ENCODE measurements at regions not wholly inside any gene's neighbourhood (a gene's known extent, or its start where the extent isn't known, plus 50 kb on each side); places are given as distances from the start of the nearest gene placed in this dataset.

DNA sequence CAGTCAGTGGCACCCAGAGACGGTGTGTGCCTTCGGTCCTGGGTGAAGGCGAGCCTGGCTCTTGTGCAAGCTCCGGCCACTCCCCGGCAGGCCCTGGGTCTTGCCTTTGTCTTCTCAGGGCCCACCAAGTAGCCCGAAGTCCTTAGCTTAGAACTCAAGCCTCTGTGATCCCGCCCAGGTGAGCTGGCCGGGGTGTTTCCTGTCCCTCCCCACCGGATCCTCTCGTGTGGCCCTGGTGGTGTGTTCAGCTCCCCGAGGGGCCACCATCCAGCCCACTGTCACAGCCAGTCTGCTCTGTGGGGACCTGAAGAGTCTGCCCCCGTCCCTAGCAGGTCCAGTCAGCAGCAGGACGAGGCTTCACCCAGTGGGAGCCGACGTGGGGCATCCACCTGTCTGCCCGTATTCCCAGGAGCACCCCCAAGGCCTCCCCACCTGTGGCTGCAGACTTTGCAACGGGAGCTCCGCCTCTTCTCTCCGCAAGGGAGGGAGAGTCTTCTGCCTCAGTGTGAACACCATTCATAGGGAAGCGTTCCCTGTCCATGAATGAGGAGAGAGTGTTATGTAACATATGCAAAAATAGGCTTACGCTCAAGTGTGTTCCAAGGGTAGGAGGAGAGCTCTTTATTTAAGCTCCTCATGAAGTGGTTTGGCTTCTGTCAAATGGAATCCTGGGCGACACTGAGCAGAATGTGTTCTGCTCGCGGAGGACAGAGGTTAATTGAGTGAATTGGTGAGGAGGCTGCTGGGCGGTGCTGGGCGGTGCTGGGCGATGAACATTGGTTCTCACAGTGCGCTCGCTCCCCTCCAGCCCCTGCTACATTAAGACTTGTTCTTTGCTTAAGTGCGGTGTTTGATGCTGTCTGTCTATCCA, 108.9 kb downstream of the CRYAA start:
- H3K4me1 ChIP-seq (ENCODE audit: control insufficient read depth, insufficient read depth, low read length) = peaks cover 13% of the 10 kb centered on the region
- peak overlapping the region in 1 of 2 donors; percentile 15 for H3K4me3 ChIP-seq (ENCODE audit: low read length in 2 of 2)
- peaks cover 19 to 25% of the 10 kb centered on the region in 2 donors for H3K27me3 ChIP-seq (ENCODE audit: control insufficient read depth in 1 of 2, insufficient read depth in 2 of 2, low read length in 2 of 2)
- no peaks in the 10 kb centered on the region for H3K36me3 ChIP-seq (ENCODE audit: control insufficient read depth in 2 of 2, insufficient read depth in 2 of 2, low read length in 2 of 2)
- no peak overlapping the region for H3K9ac ChIP-seq (ENCODE audit: low read length in 2 of 2)
- H3K27ac ChIP-seq (ENCODE audit: low read length) = no peak overlapping the region
- no peaks in the 10 kb centered on the region for H3K9me3 ChIP-seq (ENCODE audit: control insufficient read depth in 2 of 2, low read length in 2 of 2)

DNA sequence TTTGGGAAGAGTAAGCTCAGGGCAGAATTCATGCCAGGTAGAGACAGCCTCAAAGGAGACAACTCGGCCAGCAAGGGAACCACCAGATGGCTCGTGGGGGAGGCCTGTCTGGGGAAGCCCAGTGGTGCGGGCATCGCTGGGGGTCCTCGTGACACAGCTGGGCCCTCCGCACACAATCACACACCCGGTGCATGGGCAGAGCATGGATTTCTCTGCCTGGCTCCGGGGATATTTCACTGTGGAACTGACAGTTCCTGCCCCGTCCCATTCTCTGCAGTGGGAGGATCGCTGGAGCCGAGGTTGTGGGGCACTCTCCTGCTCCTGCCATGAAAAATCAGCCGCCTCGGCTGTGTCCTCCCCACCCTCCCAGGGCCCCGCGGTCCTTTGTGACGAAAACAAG, 108.0 kb downstream of the CRYAA start:
- Histone ChIP-seq H3K9ac (ENCODE audit: low read length in 2 of 2) (no peak overlapping the region), H3K27me3 (ENCODE audit: control insufficient read depth in 1 of 2, insufficient read depth in 2 of 2, low read length in 2 of 2) (peaks cover 19 to 30% of the 10 kb centered on the region in 2 donors), H3K4me3 (ENCODE audit: low read length in 2 of 2) (no peak overlapping the region), H3K4me1 (ENCODE audit: control insufficient read depth, insufficient read depth, low read length) (peaks cover 13% of the 10 kb centered on the region), H3K9me3 (ENCODE audit: control insufficient read depth in 2 of 2, low read length in 2 of 2) (no peaks in the 10 kb centered on the region), H3K27ac (ENCODE audit: low read length) (no peak overlapping the region), H3K36me3 (ENCODE audit: control insufficient read depth in 2 of 2, insufficient read depth in 2 of 2, low read length in 2 of 2) (no peaks in the 10 kb centered on the region)

DNA sequence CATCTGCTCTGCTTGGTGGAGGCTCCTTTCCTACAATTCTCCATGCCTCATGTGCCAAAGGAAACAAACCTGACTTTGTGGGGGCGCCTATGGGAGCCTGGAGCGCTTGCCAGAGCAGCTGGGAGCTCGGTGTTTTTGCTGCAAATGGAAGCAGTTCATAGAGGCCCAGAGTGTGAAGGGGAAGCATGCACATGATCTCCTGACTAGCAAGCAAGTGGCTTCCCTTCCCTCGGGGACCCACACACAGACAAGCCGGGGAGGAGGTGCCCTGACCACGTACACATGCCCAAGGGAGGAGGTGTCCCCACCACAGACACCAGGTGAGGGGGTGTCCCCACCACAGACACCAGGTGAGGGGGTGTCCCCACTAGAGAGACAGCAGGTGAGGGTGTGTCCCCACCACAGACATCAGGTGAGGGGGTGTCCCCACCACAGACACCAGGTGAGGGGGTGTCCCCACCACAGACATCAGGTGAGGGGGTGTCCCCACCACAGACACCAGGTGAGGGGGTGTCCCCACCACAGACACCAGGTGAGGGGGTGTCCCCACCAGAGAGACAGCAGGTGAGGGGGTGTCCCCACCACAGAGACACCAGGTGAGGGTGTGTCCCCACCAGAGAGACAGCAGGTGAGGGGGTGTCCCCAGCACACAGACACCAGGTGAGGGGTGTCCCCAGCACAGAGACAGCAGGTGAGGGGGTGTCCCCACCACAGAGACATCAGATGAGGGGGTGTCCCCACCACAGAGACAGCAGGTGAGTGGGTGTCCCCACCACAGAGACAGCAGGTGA, 106.8 kb downstream of the CRYAA start:
- H3K27ac ChIP-seq (ENCODE audit: low read length) = no peak overlapping the region
- H3K36me3 ChIP-seq (ENCODE audit: control insufficient read depth in 2 of 2, insufficient read depth in 2 of 2, low read length in 2 of 2) = no peaks in the 10 kb centered on the region
- H3K4me1 ChIP-seq (ENCODE audit: control insufficient read depth, insufficient read depth, low read length) = peaks cover 13% of the 10 kb centered on the region
- peaks cover 29 to 35% of the 10 kb centered on the region in 2 donors for H3K27me3 ChIP-seq (ENCODE audit: control insufficient read depth in 1 of 2, insufficient read depth in 2 of 2, low read length in 2 of 2)
- H3K4me3 ChIP-seq (ENCODE audit: low read length in 2 of 2) = no peak overlapping the region
- no peak overlapping the region for H3K9ac ChIP-seq (ENCODE audit: low read length in 2 of 2)
- H3K9me3 ChIP-seq (ENCODE audit: control insufficient read depth in 2 of 2, low read length in 2 of 2) = no peaks in the 10 kb centered on the region

DNA sequence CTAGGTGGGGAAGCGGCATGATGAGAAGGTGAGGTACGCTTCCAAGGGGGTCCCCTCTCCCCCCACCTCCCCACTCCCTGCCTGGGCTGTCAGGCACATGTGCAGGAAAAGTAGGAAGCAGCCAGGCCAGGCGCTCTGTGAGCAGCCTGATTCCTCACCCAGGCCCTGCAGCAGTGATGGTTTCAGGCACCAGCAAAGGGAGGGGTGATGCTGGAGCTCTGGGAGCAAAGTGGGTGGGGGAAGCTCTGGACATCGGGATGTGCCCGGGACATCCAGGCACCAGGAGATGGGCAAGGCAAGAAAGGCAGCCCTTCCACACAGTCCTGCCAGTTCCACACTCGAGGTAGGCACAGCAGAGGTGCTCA, 106.1 kb downstream of the CRYAA start:
- no peaks in the 10 kb centered on the region for H3K9me3 ChIP-seq (ENCODE audit: control insufficient read depth in 2 of 2, low read length in 2 of 2)
- peaks cover 31 to 36% of the 10 kb centered on the region in 2 donors for H3K27me3 ChIP-seq (ENCODE audit: control insufficient read depth in 1 of 2, insufficient read depth in 2 of 2, low read length in 2 of 2)
- H3K4me3 ChIP-seq (ENCODE audit: low read length in 2 of 2) = no peak overlapping the region
- H3K36me3 ChIP-seq (ENCODE audit: control insufficient read depth in 2 of 2, insufficient read depth in 2 of 2, low read length in 2 of 2) = no peaks in the 10 kb centered on the region
- no peak overlapping the region for H3K27ac ChIP-seq (ENCODE audit: low read length)
- H3K9ac ChIP-seq (ENCODE audit: low read length in 2 of 2) = no peak overlapping the region
- H3K4me1 ChIP-seq (ENCODE audit: control insufficient read depth, insufficient read depth, low read length) = peaks cover 13% of the 10 kb centered on the region

DNA sequence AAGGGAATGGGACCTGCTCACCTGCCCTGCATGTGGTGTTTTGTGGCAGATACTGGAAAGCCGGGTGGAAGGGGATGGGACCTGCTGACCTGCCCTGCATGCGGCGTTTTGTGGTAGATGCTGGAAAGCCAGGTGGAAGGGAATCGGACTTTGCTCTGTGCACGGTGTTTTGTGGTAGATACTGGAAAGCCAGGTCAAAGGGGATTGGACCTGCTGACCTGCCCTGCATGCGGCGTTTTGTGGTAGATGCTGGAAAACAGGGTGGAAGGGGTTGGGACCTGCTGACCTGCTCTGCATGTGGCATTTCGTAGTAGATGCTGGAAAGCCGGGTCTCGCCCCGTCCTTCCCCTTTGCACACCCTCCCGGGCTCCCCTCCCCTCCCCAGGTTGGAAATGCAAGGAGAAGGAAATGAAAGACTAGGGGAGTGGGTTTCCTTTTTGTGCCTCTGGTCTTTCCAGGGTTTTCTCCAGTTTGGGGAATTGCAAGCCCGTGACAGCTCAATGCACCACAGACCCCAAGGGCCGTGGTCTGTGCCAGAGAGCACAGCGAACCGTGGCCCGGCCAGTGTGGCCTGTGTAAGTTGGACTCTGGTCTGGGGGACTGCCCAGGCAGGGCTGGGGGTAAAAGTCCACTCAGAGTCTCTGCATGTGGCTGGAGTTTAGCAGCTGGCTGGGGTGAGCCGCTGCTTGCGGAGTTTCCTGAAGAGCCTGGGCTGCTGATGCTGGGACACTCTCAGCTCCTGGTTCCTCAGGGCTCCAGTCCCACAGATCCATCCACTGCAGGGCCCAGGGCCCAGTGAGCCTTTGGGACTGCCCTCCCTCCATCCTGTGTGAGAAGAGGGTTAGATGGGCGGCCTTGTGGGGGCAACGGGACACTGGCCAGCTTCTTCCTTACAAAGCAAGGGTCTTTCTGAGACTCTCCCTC, 105.5 kb downstream of the CRYAA start:
- Histone ChIP-seq H3K9ac (ENCODE audit: low read length in 2 of 2) (no peak overlapping the region), H3K9me3 (ENCODE audit: control insufficient read depth in 2 of 2, low read length in 2 of 2) (no peaks in the 10 kb centered on the region), H3K36me3 (ENCODE audit: control insufficient read depth in 2 of 2, insufficient read depth in 2 of 2, low read length in 2 of 2) (no peaks in the 10 kb centered on the region), H3K4me3 (ENCODE audit: low read length in 2 of 2) (no peak overlapping the region), H3K27ac (ENCODE audit: low read length) (no peak overlapping the region), H3K4me1 (ENCODE audit: control insufficient read depth, insufficient read depth, low read length) (peaks cover 13% of the 10 kb centered on the region), H3K27me3 (ENCODE audit: control insufficient read depth in 1 of 2, insufficient read depth in 2 of 2, low read length in 2 of 2) (peaks cover 29 to 42% of the 10 kb centered on the region in 2 donors)

DNA sequence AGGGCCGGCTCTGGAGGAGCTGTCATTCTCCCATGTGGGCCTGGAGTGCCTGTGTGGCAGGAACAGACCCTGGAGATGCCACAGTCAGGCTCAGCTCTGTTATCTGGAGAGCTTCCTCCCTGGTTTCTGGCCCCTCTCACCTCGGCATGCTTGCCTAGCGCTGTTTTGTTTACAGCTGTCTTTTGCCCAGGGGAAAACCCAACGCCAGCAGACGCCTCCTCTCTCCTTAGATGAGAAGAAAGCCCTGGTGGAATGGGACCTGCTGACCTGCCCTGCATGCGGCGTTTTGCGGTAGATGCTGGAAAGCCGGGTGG, 104.9 kb downstream of the CRYAA start:
- no peak overlapping the region for H3K27ac ChIP-seq (ENCODE audit: low read length)
- H3K4me1 ChIP-seq (ENCODE audit: control insufficient read depth, insufficient read depth, low read length) = peaks cover 13% of the 10 kb centered on the region
- no peak overlapping the region for H3K4me3 ChIP-seq (ENCODE audit: low read length in 2 of 2)
- H3K9ac ChIP-seq (ENCODE audit: low read length in 2 of 2) = no peak overlapping the region
- no peaks in the 10 kb centered on the region for H3K9me3 ChIP-seq (ENCODE audit: control insufficient read depth in 2 of 2, low read length in 2 of 2)
- H3K27me3 ChIP-seq (ENCODE audit: control insufficient read depth in 1 of 2, insufficient read depth in 2 of 2, low read length in 2 of 2) = peaks cover 30 to 37% of the 10 kb centered on the region in 2 donors
- no peaks in the 10 kb centered on the region for H3K36me3 ChIP-seq (ENCODE audit: control insufficient read depth in 2 of 2, insufficient read depth in 2 of 2, low read length in 2 of 2)

DNA sequence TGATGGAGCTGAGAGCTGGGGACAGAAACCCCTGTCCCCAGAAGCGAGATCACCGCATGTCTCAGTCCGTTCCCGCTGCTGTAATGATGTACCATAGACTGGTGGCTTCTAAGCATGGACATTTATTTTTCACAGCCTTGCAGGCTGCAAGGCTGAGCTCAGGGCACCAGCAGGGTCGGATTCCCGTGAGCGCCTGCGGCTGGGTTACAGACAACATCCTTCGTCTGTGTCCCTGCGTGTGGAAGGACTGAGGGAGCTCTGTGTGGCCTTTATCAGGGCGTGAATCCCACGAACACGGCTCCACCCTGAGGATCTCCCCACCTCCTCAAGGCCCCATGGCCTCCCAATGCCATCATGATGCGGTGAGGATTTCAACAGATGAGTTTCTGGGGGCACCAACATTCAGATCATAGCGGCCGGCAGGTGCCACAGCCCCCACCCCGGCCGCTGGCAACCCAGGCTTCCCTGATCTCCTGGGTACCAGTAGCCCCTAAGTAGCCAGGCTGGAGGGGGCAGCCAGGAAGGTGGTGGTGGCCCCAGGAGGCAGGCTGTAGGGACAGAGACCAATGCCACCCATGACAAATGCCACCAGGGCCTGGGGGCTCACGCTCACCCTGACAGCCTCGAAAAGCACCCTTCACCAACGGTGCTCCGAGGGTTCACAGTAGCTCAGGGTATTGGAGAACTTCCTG, 104.4 kb downstream of the CRYAA start:
- Histone ChIP-seq H3K36me3 (ENCODE audit: control insufficient read depth in 2 of 2, insufficient read depth in 2 of 2, low read length in 2 of 2) (no peaks in the 10 kb centered on the region), H3K9me3 (ENCODE audit: control insufficient read depth in 2 of 2, low read length in 2 of 2) (no peaks in the 10 kb centered on the region), H3K27me3 (ENCODE audit: control insufficient read depth in 1 of 2, insufficient read depth in 2 of 2, low read length in 2 of 2) (peaks cover 27 to 37% of the 10 kb centered on the region in 2 donors), H3K9ac (ENCODE audit: low read length in 2 of 2) (no peak overlapping the region), H3K27ac (ENCODE audit: low read length) (no peak overlapping the region), H3K4me1 (ENCODE audit: control insufficient read depth, insufficient read depth, low read length) (peaks cover 8% of the 10 kb centered on the region), H3K4me3 (ENCODE audit: low read length in 2 of 2) (no peak overlapping the region)

DNA sequence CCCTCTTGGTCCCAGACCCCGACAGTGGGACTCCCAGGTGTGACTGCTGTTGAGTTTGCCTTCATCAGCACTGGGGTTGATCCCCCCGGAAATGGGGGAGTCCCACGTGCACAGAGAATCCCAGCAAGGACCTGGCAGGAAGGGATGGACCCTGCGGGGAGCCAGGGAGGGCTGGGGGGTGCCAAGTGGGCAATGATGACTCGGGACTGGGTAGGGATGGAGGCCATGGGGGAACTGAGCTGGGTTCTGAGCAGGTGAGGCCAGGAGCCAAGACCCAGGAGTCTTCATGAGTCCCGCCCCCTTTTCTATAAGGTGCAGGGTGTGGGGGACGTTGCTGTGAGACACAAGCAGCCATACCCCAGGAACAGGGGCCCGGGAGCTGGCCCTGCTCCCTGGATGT, 103.8 kb downstream of the CRYAA start:
- peaks cover 4% of the 10 kb centered on the region for H3K4me1 ChIP-seq (ENCODE audit: control insufficient read depth, insufficient read depth, low read length)
- H3K27me3 ChIP-seq (ENCODE audit: control insufficient read depth in 1 of 2, insufficient read depth in 2 of 2, low read length in 2 of 2) = peaks cover 27 to 37% of the 10 kb centered on the region in 2 donors
- H3K4me3 ChIP-seq (ENCODE audit: low read length in 2 of 2) = no peak overlapping the region

DNA sequence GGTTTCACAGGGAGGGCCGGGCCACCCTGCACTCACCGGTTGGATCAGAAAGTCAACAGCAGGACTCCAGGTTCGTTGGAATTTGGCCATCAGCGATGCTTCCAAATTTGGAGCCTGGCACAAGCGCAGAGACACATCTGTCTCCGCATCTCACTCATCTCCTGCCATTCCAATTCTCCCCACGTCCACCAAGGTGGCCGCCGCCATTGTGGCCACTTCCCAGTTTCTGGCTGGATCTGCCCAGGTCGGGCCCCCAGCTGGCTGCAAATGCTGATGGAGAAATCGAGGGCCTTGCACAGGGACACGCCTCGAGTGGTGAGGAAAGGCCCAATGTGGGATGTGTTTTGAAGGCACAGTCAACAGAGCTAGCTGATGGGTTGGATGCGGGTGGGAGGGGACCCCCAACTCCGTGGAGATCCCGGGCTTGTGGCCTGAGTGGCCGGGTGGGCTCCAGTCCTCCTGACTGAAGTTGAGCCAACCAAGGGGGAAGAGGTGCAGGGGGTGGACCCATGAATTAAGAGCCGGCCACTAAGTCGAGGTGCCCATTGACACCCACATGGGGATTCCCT, 102.7 kb downstream of the CRYAA start:
- Histone ChIP-seq H3K9me3 (ENCODE audit: control insufficient read depth in 2 of 2, low read length in 2 of 2) (no peaks in the 10 kb centered on the region), H3K27ac (ENCODE audit: low read length) (no peak overlapping the region), H3K4me1 (ENCODE audit: control insufficient read depth, insufficient read depth, low read length) (no peaks in the 10 kb centered on the region), H3K27me3 (ENCODE audit: control insufficient read depth in 1 of 2, insufficient read depth in 2 of 2, low read length in 2 of 2) (peaks cover 27 to 37% of the 10 kb centered on the region in 2 donors), H3K4me3 (ENCODE audit: low read length in 2 of 2) (no peak overlapping the region), H3K9ac (ENCODE audit: low read length in 2 of 2) (no peak overlapping the region), H3K36me3 (ENCODE audit: control insufficient read depth in 2 of 2, insufficient read depth in 2 of 2, low read length in 2 of 2) (no peaks in the 10 kb centered on the region)

More for the DNA sequence above, 103.8 kb downstream of the CRYAA start:
- H3K36me3 ChIP-seq (ENCODE audit: control insufficient read depth in 2 of 2, insufficient read depth in 2 of 2, low read length in 2 of 2) = no peaks in the 10 kb centered on the region
- H3K9ac ChIP-seq (ENCODE audit: low read length in 2 of 2) = no peak overlapping the region
- no peak overlapping the region for H3K27ac ChIP-seq (ENCODE audit: low read length)
- no peaks in the 10 kb centered on the region for H3K9me3 ChIP-seq (ENCODE audit: control insufficient read depth in 2 of 2, low read length in 2 of 2)

Data from stomach smooth muscle (tissue), 2 donors.